Activated CD4-positive, alpha-beta T cell treated with anti-CD3 and anti-CD28 coated beads, Interleukin-2, amount 50 U/mL, for 1 hour (primary cell): ENCODE measurements at regions not wholly inside any gene's neighbourhood (a gene's known extent, or its start where the extent isn't known, plus 50 kb on each side); places are given as distances from the start of the nearest gene placed in this dataset.
"Not testable (repeated sequence)": the region's sequence is repeated elsewhere in the genome, so short reads cannot be mapped to it uniquely, and the experiment has no call there.

Experiments used
- DNase-seq: peaks from one replicate; pipeline ENCODE4 v3.0.0-alpha.2; 2020

DNA sequence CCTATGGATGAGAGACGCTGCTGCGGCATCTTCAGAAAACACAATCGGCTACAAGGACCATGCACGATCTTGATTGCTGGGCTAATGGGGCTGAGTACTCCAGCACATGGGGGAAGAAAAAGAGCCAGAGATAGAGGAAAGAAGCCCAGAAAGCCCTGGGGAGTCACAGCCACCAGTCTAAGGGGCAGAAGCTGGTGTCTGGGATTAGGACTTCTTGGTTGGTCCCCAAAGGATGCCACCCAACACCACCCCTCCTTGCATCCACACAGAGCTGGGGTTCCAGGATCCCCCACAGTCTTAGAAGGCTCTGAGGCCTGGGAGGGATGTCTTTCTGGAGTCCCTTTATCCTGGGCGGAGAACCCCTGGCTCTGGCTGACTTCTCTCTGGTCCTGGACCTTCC lies 98.4 kb upstream of the TARDBP start:
- no peak for DNase-seq

DNA sequence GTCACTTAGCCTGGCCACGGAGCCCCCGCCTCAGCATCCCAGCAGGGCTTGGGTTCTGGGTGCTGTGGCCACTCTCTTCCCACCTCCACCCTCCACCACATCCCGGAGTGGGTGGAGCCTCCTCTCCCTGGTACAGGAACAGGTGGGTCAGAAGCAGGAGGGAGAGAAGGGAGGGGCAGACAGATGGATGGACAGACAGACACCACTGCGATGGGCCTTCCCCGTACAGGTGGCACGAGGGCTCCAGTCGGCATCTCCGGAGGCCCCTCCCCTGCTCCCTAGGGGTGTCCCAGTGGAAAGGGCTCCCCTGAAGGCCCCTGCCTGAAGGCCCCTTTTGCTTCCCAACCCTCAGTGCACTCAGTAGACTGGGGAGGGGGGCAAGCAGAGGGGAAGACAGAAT lies 96.9 kb upstream of the TARDBP start:
- no peak for DNase-seq

DNA sequence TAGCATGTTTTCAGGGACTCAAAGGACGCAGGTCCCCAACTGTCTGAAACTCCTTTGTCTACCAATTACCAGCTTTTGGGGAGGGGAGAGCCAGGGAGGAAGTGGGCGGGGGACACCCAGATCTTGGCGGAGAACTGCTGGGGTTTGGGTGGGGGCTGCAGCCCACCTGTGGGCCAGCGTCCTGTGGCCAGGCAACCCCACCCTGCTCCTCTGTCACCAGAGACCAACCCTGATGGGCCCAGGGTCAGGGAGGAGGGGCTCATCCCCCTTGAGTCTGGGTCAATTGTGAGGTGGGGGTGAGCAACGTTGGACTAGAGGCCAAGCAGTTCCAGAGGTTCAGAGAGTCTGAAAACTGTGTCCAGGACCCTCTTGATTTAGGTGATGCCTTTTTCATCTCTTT lies 96.1 kb upstream of the TARDBP start:
- no peak for DNase-seq

DNA sequence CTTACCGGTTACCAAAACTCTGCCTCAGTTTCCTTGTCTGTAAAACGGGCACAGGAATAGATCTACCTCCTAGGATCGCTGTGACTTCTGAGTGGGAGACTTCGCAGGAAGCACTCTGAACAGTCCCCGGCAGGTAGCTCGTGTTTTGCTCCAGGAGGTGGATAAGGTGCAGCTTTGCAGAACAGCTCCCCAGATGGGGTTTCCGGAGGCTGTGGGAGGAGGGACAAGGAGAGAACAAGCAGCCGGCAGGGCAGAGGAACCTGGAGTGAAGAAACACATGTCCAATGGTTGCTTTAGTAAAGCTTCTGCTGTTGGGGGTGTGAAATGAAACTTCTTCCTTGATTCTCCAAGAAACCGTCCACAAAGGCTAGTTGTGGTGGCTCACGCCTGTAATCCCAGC lies 95.5 kb upstream of the TARDBP start:
- DNase-seq = no peak

DNA sequence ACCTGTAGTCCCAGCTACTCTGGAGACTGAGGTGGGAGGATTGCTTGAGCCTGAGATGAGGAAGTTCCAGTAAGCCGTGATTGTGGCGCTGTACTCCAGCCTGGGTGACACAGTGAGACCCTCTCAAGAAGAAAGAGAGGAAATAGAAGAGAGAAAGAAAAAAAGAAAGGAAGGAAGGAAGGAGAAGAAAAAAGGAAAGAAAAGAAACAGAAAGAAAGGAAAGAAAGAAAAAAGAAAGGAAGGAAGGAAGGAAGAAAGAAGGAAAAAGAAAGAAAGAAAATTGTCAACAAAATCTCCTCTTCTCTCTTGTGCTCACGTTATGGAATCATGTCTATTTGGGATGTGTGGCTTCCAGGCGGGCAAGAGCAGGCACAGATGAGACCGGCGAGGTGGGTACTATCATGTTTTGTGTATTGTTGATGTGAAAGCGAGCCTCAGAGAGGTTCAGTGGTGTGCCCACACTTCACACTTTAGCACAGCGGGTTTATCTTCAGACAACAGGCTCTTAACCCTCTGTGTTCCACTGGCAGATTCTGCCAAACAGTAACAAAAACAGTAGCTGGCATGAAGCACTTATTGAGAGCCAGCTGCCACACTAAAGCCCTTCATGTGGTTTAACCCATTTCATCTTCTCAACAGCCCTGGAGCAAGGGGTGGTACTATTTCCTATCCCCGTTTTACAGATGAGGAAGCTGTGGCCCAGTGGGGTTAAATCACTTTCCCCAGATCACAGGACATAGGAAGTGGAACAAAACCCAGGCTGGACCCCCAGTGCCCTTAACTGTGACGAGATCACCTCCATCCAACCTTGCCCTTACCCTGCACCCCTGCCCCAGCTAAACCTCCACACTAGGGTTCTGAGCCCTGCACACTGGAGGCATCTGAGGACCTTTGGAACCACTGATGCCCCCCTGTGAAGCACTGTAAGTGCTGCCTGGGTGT lies 94.7 kb upstream of the TARDBP start:
- no peak for DNase-seq

DNA sequence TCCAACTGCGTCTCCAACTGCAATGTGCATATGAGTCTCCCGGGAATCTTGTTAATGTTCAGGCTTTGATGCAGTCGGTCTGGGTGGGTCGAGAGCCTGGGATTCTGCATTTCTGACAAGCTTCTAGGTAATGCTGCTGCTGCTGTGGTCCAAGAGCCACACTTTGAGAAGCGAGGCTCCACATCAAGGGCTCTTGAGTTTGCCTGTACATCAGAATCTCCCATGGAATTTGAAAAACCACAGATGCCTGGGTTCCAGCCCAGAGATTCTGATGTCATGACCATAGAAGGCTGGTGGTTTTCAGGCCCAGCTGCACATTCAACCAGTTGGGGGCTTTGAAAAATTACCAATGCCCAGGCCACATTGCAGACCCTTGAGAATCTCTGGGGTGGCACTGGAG lies 93.9 kb upstream of the TARDBP start:
- no peak for DNase-seq

DNA sequence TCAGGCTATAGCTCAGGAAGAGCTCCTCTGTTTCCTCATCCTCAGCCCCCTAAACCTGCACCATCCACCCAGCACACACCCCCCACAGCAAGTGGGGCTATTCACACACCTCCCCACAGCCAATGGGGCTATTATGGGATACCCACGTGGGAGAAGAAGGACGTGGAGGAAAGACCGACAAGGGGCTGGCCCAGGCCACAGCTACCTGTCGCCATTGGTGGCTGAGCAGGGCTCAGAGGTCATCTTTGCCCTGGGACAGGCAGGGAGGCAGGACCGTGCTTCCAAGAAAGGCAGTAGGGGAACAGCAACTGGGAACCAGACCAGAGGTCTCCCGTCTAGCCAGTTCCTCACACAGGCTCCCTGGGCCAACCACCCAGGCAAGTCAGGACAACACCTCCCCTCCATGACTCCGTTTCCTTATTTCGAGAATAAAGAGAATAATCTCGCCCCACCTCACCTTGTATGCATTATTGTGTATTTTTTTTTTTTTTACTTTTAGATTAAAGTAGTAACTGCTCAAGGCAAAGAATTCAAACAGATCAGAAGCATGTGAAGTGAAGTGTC lies 92.3 kb upstream of the TARDBP start:
- no peak for DNase-seq

DNA sequence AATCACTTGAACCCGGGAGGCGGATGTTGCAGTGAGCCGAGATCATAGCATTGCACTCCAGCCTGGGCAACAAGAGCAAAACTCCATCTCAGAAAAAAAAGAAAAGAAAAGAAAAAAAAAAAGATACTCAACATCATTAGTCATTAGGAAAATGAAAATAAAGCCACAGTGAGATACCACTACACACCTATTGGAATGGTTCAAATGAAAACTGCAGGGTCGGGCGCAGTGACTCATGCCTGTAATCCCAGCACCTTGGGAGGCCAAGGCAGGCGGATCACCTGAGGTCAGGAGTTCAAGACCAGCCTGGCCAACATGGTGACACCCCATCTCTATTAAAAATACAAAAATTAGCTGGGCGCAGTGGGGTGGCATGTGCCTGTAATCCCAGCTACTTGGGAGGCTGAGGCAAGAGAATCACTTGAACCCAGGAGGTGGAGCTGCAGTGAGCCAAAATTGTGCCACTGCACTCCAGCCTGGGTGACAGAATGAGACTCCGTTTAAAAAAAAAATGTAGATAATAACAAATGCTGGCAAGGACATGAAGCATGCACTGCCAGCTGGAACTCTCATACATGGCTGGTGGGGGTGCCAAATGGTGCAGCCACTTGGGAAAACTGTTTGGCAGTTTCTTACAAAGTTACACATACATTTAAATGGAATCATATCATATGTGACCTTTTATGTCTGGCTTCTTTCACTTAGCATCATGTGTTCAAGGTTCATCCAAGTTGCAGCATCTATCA lies 90.0 kb upstream of the TARDBP start:
- not testable (repeated sequence) for DNase-seq

DNA sequence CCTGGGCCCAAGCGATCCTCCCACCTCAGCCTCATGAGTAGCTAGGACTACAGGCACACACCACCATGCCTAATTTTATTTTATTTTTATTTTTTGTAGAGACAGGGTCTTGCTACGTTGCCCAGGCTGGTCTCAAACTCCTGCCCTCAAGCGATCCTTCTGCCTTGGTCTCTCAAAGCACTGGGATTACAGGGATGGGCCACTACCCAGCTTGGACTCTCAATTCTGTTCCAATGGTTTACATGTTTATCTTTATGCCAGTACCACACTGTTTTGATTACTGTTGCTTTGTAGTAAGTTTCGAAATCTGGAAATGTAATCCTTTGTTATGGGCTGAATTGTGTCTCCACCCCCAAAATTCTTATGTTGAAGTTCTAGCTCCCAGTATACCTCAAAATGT lies 88.4 kb upstream of the TARDBP start:
- DNase-seq = no peak

DNA sequence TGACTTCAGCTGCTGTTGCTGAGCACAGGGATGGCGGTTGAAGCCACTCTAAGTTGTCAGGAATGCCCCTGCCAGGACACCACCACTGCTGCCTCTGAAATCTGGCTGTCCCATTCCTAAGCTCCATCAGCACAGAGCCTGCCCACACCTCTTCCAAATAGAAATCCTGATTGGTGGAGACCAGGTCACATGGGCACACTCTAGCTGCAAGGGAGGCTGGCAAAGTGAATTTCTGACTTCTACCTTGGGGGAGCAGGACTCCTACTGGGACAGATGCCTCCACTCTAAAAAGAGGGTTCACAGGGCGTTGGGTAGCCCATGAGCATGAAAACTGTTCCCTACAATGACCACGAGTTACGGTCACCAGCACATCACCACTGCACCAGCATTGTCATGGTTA lies 83.8 kb upstream of the TARDBP start:
- DNase-seq = no peak

DNA sequence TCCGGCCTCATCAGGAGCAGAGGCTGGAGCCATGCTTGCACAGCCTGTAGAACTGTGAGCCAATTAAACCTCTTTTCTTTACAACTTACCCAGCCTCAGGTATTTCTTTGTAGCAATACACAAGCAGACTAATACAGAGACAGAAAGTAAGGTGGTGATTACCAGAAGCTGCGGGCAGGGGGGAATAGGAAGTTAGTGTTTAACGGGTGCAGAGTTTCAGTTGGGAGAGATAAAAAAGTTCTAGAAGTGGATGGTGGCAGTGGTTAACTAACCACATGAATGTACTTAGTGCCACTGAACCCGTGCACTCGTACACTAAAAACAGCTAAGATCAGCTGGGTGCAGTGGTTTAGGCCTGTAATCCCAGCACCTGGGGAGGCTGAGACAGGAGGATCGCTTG lies 80.4 kb upstream of the TARDBP start:
- DNase-seq = no peak

DNA sequence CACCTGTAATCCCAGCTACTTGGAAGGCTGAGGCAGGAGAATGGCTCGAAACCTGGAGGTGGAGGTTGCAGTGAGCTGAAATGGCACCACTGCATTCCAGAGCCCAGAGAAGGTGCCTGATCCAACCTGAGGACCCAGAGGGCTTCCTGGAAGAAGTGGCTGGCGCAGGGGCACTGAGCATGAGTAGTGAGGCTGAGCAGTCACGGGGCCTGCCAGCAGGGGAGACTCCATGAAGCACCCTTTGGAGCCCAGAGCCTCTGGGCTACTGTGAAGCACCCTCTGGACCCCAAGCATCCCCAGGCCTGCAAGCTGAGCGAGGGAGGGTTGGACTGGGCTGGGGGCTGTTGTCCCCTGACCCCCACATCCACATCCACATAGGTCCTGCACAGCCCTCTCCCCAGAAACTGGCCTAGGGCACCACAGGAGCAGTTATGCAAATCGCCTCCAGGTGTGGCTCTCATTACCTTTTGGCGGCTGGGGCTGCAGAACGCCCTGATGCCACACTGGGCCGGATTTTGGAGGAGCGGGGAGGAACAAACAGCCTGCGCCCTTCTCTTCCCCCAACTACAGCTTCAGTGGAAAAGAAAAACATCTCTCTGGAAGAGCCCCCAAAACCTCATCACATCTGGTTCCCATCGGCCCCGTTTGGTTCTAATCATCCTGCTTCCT lies 78.2 kb upstream of the TARDBP start:
- no peak for DNase-seq

DNA sequence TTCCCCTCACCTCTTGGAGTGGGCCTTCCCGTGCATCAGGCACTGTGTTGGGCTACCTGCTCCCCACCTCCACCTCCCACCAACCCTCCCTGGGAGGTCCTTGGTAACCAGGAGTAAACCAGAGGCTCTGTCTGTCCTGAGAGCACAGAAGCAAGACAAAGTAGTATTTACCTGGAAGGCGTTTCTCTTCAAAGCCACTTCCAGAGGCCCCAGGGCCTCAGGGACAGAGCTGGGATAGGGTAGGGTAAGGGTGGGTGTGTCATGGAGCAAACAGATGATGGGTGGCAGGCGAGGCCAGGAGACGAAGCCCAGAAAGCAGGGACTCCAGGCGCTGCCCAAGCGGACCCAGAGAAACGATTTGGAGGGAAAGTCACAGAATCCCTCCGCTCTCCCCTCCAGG lies 77.2 kb upstream of the TARDBP start:
- no peak for DNase-seq

DNA sequence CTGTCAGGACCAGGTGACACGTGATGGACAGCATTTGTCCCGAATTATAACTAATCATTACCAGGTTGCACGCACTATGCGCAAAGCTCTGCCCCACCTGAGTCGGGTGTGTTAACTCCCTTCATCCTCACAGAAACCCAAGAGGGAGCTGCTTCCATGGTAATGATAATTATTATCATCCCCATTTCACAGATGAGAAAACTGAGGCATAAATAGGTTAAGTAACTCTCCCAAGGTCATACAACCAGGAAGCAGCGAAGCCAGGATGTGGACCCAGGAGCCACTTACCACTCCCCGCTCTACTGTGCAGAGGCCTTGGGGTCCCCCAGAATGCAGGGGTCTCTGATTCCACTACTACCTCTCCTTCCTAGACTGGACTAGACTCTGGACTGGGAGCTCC lies 76.7 kb upstream of the TARDBP start:
- DNase-seq = no peak

DNA sequence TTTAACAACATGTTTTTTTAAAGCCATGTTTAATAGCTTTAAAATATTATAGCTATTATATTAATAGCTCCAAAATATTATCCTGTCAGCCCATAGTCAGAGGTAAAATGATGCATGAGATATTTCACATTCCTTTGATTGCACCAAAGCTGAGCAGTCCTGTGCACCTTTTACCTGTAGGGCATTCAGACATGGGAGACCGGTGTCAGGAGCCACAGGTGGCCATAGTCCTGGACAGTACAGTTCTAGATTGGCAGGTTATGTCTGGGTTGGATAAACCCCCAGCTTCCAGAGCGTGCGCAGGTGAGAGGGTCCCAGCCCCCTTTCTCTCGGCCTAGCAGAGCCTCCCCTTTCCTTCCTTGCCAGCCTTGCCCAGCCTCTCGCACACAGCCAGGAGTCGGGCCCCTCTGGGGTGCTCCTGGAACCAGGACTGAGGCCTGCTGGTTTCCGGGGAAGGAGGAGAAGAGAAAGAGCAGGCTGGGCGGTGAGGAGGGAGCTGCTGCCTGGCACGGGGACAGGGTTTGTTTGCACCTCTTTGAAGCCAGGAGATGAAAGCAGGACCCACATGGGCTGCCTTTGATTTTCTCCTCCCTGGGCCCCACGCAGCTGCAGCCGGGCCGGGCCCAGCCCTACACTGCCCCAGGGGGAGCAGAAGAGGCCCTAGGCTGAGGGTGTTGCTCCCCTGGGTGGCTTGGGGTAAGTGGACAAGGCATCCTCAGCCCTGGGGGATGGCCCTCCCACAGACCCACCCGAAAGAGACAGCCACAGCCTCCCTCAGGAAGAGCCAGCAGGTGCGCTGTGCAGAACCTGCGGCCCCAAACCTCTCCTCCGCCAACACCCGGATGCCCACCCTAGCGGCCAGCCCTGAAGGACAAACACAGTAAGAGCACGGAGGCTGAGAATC lies 75.2 kb upstream of the TARDBP start:
- DNase-seq = no peak

DNA sequence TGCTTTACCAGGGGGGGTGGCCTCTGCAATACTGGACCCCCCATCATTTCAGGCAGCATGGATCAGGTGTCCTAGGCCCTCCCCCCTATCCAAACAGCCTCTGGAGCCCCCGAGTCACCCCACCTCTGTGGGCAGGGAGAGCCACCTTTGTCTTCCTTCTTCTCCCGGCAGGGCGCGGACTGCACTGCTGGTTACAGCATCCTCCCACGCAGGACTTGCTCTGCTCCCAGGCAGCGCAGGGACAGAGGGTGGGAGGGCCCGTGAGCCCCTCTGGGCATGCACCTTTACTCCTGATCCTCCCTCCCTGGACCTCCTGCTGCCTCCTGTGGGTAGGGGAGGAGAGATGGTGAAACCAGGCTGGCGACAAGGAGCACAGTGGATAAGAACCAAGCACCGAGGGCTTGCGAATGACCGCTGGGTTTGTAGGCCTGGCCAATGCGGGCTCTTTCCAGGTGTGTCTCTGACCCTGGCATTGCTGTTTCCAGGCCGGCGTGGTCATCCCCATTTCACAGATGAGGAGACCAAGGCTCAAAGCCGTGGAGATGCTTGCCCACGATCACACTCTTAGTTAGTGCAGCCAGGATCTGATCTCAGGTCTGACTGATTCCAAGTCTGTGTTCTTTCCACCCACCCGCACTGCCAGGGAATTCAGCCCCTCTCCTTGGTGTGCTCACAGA lies 73.6 kb upstream of the TARDBP start:
- no peak for DNase-seq

DNA sequence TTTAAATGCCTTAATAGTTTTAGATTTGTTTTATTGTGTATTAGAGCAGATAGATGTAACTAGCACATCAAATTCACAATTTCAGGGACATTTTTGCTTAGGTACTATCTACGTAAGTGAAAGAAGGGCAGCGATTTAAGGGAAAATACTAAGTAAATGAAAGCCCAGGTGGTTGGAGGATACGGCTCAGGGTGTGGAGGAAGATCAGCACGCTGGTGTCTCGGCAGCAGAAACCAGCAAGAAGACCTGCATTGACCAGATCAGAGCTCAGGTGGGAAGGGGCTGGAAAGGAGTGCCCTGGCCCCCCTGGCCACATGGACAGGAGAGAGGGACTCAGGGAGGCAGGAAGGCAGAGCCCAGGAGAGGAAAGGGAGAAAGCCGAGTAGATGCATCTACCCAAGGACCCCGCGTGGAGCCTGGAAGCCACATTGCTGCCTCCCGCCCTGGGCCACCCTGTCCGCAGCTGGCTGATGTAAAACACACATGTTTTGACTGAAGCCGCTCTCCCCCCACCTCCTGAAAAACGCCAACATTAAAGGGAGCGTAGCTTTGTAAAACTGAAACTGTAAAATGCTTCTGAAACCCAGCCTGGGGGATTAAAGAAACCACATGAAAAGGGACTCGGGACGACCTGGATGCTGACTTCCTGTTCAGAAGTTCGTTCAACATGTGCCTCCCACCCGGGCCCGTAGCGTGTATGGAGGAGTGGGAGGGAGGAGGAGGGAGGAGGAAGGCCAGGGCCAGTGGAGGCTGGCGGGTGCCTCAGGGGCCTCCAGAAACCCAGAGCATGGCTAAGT lies 72.6 kb upstream of the TARDBP start:
- no peak for DNase-seq

DNA sequence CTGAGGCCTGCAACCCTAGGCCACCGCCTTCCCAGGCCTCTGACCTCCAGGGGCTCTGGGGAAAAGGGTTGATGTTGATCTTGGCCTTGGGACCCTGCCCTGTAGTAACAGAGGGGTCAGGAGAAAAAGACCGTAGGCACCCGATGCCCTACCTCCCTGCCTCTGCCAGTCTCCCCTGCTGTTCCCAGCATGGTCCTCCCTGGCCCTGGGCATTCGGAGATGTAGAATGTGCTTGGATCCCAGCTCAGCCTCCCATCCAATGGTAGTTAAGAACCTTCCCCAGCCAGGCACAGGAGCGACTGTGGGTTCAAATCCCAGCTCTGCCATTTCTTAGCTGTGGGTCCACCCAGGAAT lies 72.0 kb upstream of the TARDBP start:
- no peak for DNase-seq

DNA sequence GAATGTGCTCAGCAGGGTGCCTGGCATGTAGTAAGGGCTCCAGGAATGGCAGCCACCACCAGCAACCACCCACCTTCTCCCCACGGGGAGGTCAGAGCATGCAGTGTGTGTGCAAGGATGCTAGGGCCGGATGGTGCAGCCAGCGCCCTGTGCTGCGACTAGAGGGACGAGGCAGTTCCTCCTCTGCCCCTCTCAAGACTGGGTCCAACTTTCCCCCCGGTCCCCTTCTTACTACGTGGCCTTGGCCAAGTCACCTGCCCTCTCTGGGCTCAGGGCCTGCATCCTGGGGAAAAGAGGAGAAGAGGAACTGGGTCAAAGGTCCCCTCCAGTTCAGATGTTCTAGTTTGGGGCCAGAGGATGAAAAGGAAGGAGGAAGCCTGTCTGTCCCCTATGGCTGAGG lies 71.6 kb upstream of the TARDBP start:
- no peak for DNase-seq

DNA sequence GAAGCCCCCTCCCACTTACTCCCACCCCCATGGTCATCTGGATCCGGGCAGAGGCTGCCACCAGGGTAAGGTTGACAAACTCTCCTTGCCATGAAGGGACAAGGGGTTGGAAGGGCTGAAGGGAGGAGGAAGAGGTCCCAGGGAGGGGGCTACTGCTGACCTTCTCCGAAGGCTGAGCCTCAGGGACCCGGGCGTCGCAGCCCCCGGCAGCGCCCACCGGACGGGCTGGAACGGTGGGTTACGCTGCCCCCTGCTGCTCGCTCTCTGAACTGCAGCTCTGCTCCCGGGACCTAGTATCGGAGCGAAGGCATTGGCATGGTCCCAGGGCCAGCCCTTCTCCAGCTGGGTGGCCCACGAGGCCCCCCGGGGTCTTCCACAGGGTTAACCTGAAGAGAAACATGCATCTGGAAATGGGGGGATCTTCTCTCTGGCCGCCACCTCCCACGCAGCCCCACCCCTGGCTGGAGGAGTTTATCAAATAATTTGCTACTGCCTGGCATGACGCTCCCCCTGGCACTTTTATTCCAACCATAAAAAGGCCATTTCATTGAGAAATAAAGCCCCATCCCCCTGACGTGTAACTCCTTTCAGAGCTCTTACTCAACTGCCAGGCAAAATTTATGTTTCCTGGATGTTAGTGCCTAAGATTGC lies 70.4 kb upstream of the TARDBP start:
- peak; percentile 64 for DNase-seq

DNA sequence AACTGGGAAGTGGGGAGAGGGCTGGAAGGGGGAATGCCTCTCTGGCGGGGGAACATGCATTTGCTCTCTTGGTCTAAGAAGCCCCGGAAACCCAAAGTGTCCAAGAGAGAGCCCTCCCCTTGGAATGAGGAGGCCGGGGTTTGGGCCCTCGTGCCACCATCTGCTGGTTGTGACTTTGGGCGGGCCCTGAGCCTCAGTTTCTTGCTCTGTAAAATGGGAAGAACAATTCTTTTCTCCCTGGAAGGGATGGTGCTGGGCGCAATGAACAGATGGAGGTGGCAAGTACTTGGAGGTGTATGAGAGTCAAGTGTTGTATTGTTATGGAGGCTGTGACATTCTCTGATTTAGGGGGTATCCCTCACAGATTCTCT lies 69.9 kb upstream of the TARDBP start:
- no peak for DNase-seq
